ENCODE measurements at regions not wholly inside any gene's neighbourhood (a gene's known extent, or its start where the extent isn't known, plus 50 kb on each side); places are given as distances from the start of the nearest gene placed in this dataset.

- no peak for TF ChIP-seq CTCF (IDR thresholded peaks at IDR 0.05; ENCODE audit: control insufficient read depth, extremely low read depth, insufficient read depth)
- no peak overlapping the region for H3K4me3 ChIP-seq (ENCODE audit: low read depth, low read length)
- DNase-seq (ENCODE audit: low read depth): no peak
Observed at GRCh38 chr6:121020656-121021055, 313.6 kb downstream of the TBC1D32 start.

- no peak overlapping the region for H3K4me3 ChIP-seq (ENCODE audit: low read depth, low read length)
- no peak for DNase-seq (ENCODE audit: low read depth)
- TF ChIP-seq CTCF (IDR thresholded peaks at IDR 0.05; ENCODE audit: control insufficient read depth, extremely low read depth, insufficient read depth): no peak
Observed at GRCh38 chr6:121008553-121008952, 325.7 kb downstream of the TBC1D32 start.

GRCh38 chr6:121006024-121006423, 328.3 kb downstream of the TBC1D32 start:
- DNase-seq (ENCODE audit: low read depth): no peak
- H3K4me3 ChIP-seq (ENCODE audit: low read depth, low read length): no peak overlapping the region
- TF ChIP-seq CTCF (IDR thresholded peaks at IDR 0.05; ENCODE audit: control insufficient read depth, extremely low read depth, insufficient read depth): no peak

GRCh38 chr6:121000381-121000780, 333.9 kb downstream of the TBC1D32 start:
- no peak for DNase-seq (ENCODE audit: low read depth)
- no peak for TF ChIP-seq CTCF (IDR thresholded peaks at IDR 0.05; ENCODE audit: control insufficient read depth, extremely low read depth, insufficient read depth)
- no peak overlapping the region for H3K4me3 ChIP-seq (ENCODE audit: low read depth, low read length)

- no peak overlapping the region for H3K4me3 ChIP-seq (ENCODE audit: low read depth, low read length)
- no peak for TF ChIP-seq CTCF (IDR thresholded peaks at IDR 0.05; ENCODE audit: control insufficient read depth, extremely low read depth, insufficient read depth)
- DNase-seq (ENCODE audit: low read depth): no peak
Observed at GRCh38 chr6:120996340-120996739, 337.9 kb downstream of the TBC1D32 start.

GRCh38 chr6:120994573-120994967, 339.7 kb downstream of the TBC1D32 start:
- no peak for TF ChIP-seq CTCF (IDR thresholded peaks at IDR 0.05; ENCODE audit: control insufficient read depth, extremely low read depth, insufficient read depth)
- no peak for DNase-seq (ENCODE audit: low read depth)
- no peak overlapping the region for H3K4me3 ChIP-seq (ENCODE audit: low read depth, low read length)

GRCh38 chr6:120993929-120994572, 340.2 kb downstream of the TBC1D32 start:
- TF ChIP-seq CTCF (IDR thresholded peaks at IDR 0.05; ENCODE audit: control insufficient read depth, extremely low read depth, insufficient read depth): no peak
- no peak overlapping the region for H3K4me3 ChIP-seq (ENCODE audit: low read depth, low read length)
- DNase-seq (ENCODE audit: low read depth): no peak

Data from LNCaP clone FGC (cell line).